22Rv1 (cell line): ENCODE measurements at regions not wholly inside any gene's neighbourhood (a gene's known extent, or its start where the extent isn't known, plus 50 kb on each side); places are given as distances from the start of the nearest gene placed in this dataset.

ENCODE experiments used
- CTCF ChIP-seq: fragments of 450-650 bp; IDR thresholded peaks from 2 replicates; pipeline ENCODE4 v1.5.1; 2017; ENCODE audit warnings: mild to moderate bottlenecking
- ZFX ChIP-seq: fragments of 450-650 bp; IDR thresholded peaks from 2 replicates; pipeline ENCODE4 v1.6.1; 2017; ENCODE audit warnings: antibody characterized with exemption, borderline replicate concordance

- TF ChIP-seq CTCF = no peak
- no peak for TF ChIP-seq ZFX
Observed at GRCh38 chr3:95197661-95198060, 1134.8 kb downstream of the NSUN3 start.
